ENCODE measurements at regions not wholly inside any gene's neighbourhood (a gene's known extent, or its start where the extent isn't known, plus 50 kb on each side); places are given as distances from the start of the nearest gene placed in this dataset.

GRCh38 chr2:6418291-6418690 lies 447.4 kb downstream of the CMPK2 start:
- TF ChIP-seq CTCF (conservative IDR thresholded peaks at IDR 0.05 in 1 of 2, IDR thresholded peaks at IDR 0.05 in 1 of 2; ENCODE audit: extremely low read depth in 1 of 2, insufficient read depth in 1 of 2, low read depth in 1 of 2, low read length in 2 of 2), result no peak
- no peak for TF ChIP-seq EZH2 (IDR thresholded peaks at IDR 0.05; ENCODE audit: borderline replicate concordance, low read length)
